Endothelial cell of umbilical vein (primary cell): ENCODE measurements at regions not wholly inside any gene's neighbourhood (a gene's known extent, or its start where the extent isn't known, plus 50 kb on each side); places are given as distances from the start of the nearest gene placed in this dataset.

Experiments used
- BruUV-seq: library from RNA; stranded (reverse); fragments of 400-500 nt; replicated peaks from 2 replicates; lab custom pipeline; 2021; lab: Mats Ljungman, UMichigan
- CTCF ChIA-PET: fragments of 300-600, 350-600 bp; sonication (Branson Sonifier 250); formaldehyde crosslinking; loops from one replicate; lab custom pipeline; 2021; ENCODE audit warnings: antibody characterized with exemption, inconsistent platforms; lab: Charles Lee
- POLR2A ChIA-PET: fragments of 300-600, 350-600 bp; sonication (Branson Sonifier 250); formaldehyde crosslinking; loops from one replicate; lab custom pipeline; 2021; ENCODE audit warnings: antibody characterized with exemption, inconsistent platforms; lab: Charles Lee
- DNase-seq: peaks from one replicate; pipeline ENCODE4 v3.0.0-alpha.2; 2011; ENCODE audit warnings: low read depth, low spot score
- FAIRE-seq: peaks from 2 replicates; lab custom pipeline; 2011; peaks lifted over from hg19 to GRCh38; lab: Jason Lieb, UNC
- H2AFZ ChIP-seq: 2 replicates; pipeline ENCODE4 v1.6.0; 2012; ENCODE audit warnings: low read depth, low read length, control low read depth, inconsistent platforms
- H3K27ac ChIP-seq: 2 replicates; pipeline ENCODE4 v1.5.1; 2011; ENCODE audit warnings: low read depth, mild to moderate bottlenecking, control low read depth, low read length, moderate library complexity; ENCODE audit not compliant: insufficient read depth
- H3K27me3 ChIP-seq, 2 experiments: 2 replicates each; pipeline versions ENCODE4 v1.6.0 to v1.6.1; 2011; ENCODE audit warnings: low read length in 2 of 2, mixed read lengths in 1 of 2; ENCODE audit not compliant: control insufficient read depth in 2 of 2, insufficient read depth in 2 of 2
- H3K36me3 ChIP-seq, 2 experiments: 2 replicates in 1 of 2; 3 replicates in 1 of 2; pipeline ENCODE4 v1.5.1; 2011; ENCODE audit warnings: low read length in 2 of 2, mild to moderate bottlenecking in 1 of 2, moderate library complexity in 1 of 2; ENCODE audit not compliant: control insufficient read depth in 2 of 2, insufficient read depth in 2 of 2; ENCODE audit errors: extremely low read depth in 1 of 2
- H3K4me1 ChIP-seq: 3 replicates; pipeline ENCODE4 v1.5.1; 2011; ENCODE audit warnings: mild to moderate bottlenecking, low read length; ENCODE audit not compliant: control insufficient read depth, insufficient read depth; ENCODE audit errors: extremely low read depth
- H3K4me2 ChIP-seq: 2 replicates; pipeline ENCODE4 v1.6.1; 2011; ENCODE audit warnings: low read length, control low read depth, mixed read lengths; ENCODE audit not compliant: insufficient read depth
- H3K4me3 ChIP-seq, 3 experiments: fragments of 200-600 bp in 1 of 3; sonication (generic), shearing (Covaris generic) in 1 of 3; replicated peaks in 1 of 3; 2 replicates each; pipeline ENCODE4 v1.5.1; 2011 to 2016; ENCODE audit warnings: control low read depth in 3 of 3, low read length in 3 of 3, mild to moderate bottlenecking in 2 of 3, inconsistent platforms in 1 of 3, low read depth in 1 of 3, moderate library complexity in 1 of 3; ENCODE audit not compliant: insufficient read depth in 1 of 3
- H3K79me2 ChIP-seq: 2 replicates; pipeline ENCODE4 v1.6.0; 2012; ENCODE audit warnings: low read length, inconsistent platforms; ENCODE audit not compliant: control insufficient read depth, insufficient read depth
- H3K9ac ChIP-seq: replicated peaks from 2 replicates; pipeline ENCODE3; 2011; ENCODE audit warnings: low read length, control low read depth; ENCODE audit not compliant: insufficient read depth; ENCODE audit errors: extremely low read depth
- H3K9me1 ChIP-seq: replicated peaks from 3 replicates; pipeline ENCODE4 v1.6.0; 2011; ENCODE audit warnings: mild to moderate bottlenecking, low read length; ENCODE audit not compliant: control insufficient read depth, insufficient read depth; ENCODE audit errors: extremely low read depth
- H3K9me3 ChIP-seq: replicated peaks from 2 replicates; pipeline ENCODE4 v1.5.1; 2012; ENCODE audit warnings: low read length, inconsistent platforms; ENCODE audit not compliant: control insufficient read depth, insufficient read depth
- H4K20me1 ChIP-seq: replicated peaks from 2 replicates; pipeline ENCODE3; 2011; ENCODE audit warnings: mild to moderate bottlenecking, low read length; ENCODE audit not compliant: control insufficient read depth, insufficient read depth; ENCODE audit errors: extremely low read depth
- EZH2 ChIP-seq: IDR thresholded peaks from 2 replicates; pipeline ENCODE4 v1.6.1; 2012; ENCODE audit warnings: borderline replicate concordance, low read depth, mild to moderate bottlenecking, moderate library complexity, low read length, inconsistent platforms; ENCODE audit not compliant: severe bottlenecking
- FOS ChIP-seq: IDR thresholded peaks from 2 replicates; pipeline ENCODE4 v1.6.1; 2011; ENCODE audit warnings: mild to moderate bottlenecking, low read length, moderate library complexity, borderline replicate concordance; ENCODE audit not compliant: insufficient read depth
- GATA2 ChIP-seq: IDR thresholded peaks from 2 replicates; pipeline ENCODE4 v1.7.0; 2011; ENCODE audit warnings: low read depth, mild to moderate bottlenecking, moderate library complexity, mixed read lengths, low read length; ENCODE audit not compliant: insufficient read length, insufficient read depth
- JUN ChIP-seq: IDR thresholded peaks from 2 replicates; pipeline ENCODE4 v1.6.1; 2011; ENCODE audit warnings: borderline replicate concordance, low read depth; ENCODE audit not compliant: insufficient read length, insufficient read depth
- MYC ChIP-seq: IDR thresholded peaks from one replicate; pipeline ENCODE4 v1.6.1; 2011; ENCODE audit warnings: mild to moderate bottlenecking, low read depth, low read length
- POLR2A ChIP-seq: IDR thresholded peaks from 2 replicates; pipeline ENCODE4 v1.6.1; 2012; ENCODE audit warnings: low read depth, mild to moderate bottlenecking, control low read depth, low read length
- POLR2AphosphoS5 ChIP-seq: IDR thresholded peaks from 2 replicates; pipeline ENCODE4 v1.6.1; 2012; ENCODE audit warnings: low read depth, mild to moderate bottlenecking, control low read depth, low read length, moderate library complexity; ENCODE audit not compliant: insufficient read depth
- dilution Hi-C: fragments of 300-500 bp; cut with MboI; formaldehyde crosslinking; loops from one replicate; pipeline ENCODE4 v1.15.0; 2019; ENCODE audit warnings: low sequenced_read_pairs; ENCODE audit not compliant: extremely low pct_ligation_motif_present
- intact Hi-C: fragments of 100-400 bp; cut with micrococcal nuclease; formaldehyde crosslinking; loops from one replicate; pipeline ENCODE4 v1.10.0; 2022
- TF ChIP-seq, protein P1 (sequence below), 2 donors: IDR thresholded peaks; 1 replicate in 1 of 2; 2 replicates in 1 of 2; pipeline ENCODE4 v1.5.1; 2011; ENCODE audit warnings: low read length in 2 of 2, mild to moderate bottlenecking in 2 of 2, moderate library complexity in 2 of 2, control low read depth in 1 of 2, inconsistent platforms in 1 of 2, low read depth in 1 of 2; ENCODE audit not compliant: insufficient read depth in 1 of 2; ENCODE audit errors: extremely low read depth in 1 of 2
- TF ChIP-seq, protein P2 (sequence below): IDR thresholded peaks from 2 replicates; pipeline ENCODE4 v1.6.1; 2011; ENCODE audit not compliant: insufficient read depth, insufficient read length

DNA sequence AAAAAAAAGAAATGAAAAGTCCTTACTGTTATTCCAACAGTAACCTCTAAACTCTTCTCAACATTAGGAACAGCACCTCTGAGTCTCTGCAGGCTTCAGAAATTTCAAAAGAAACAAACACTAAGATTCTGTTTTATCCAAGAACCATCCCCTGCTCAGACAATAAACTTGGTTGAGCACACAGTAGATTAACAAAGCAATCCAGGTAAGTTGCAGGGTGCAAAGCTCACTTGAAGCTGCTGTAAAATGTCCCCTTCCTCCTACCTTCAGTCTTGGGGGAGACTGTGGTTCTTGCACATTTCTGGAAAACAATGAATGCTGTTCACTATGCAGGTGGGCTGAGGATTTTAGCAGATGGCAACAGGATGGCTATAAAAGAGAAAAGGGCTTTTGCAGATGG, 484.1 kb downstream of the IGSF11 start:
- ChIA-PET CTCF (no interaction called here), POLR2A (no interaction called here)
- no peak overlapping the region for H3K9ac ChIP-seq
- no peaks in the 10 kb centered on the region for H4K20me1 ChIP-seq
- no peaks in the 10 kb centered on the region for H3K27me3 ChIP-seq
- no peak overlapping the region for H3K4me3 ChIP-seq
- H3K4me2 ChIP-seq: no peak overlapping the region
- no peak for DNase-seq
- H3K4me1 ChIP-seq: peaks cover 17% of the 10 kb centered on the region
- H3K9me1 ChIP-seq: no peaks in the 10 kb centered on the region
- no peak overlapping the region for H2AFZ ChIP-seq
- intact Hi-C loops: no loop called here
- H3K79me2 ChIP-seq: no peaks in the 10 kb centered on the region
- dilution Hi-C loops: no loop called here
- no peak for FAIRE-seq
- no TSS peak for BruUV-seq
- no peaks in the 10 kb centered on the region for H3K36me3 ChIP-seq
- no peaks in the 10 kb centered on the region for H3K9me3 ChIP-seq
- TF ChIP-seq, protein P1, sequence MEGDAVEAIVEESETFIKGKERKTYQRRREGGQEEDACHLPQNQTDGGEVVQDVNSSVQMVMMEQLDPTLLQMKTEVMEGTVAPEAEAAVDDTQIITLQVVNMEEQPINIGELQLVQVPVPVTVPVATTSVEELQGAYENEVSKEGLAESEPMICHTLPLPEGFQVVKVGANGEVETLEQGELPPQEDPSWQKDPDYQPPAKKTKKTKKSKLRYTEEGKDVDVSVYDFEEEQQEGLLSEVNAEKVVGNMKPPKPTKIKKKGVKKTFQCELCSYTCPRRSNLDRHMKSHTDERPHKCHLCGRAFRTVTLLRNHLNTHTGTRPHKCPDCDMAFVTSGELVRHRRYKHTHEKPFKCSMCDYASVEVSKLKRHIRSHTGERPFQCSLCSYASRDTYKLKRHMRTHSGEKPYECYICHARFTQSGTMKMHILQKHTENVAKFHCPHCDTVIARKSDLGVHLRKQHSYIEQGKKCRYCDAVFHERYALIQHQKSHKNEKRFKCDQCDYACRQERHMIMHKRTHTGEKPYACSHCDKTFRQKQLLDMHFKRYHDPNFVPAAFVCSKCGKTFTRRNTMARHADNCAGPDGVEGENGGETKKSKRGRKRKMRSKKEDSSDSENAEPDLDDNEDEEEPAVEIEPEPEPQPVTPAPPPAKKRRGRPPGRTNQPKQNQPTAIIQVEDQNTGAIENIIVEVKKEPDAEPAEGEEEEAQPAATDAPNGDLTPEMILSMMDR (IDR thresholded peaks at IDR 0.05; ENCODE audit: extremely low read depth in 1 of 2, insufficient read depth in 1 of 2, low read depth in 1 of 2, low read length in 2 of 2): no peak
- TF ChIP-seq POLR2A (no peak), FOS (no peak), GATA2 (no peak), POLR2AphosphoS5 (no peak), EZH2 (no peak), JUN (no peak), MYC (no peak)
- TF ChIP-seq, protein P2, sequence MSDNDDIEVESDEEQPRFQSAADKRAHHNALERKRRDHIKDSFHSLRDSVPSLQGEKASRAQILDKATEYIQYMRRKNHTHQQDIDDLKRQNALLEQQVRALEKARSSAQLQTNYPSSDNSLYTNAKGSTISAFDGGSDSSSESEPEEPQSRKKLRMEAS: no peak
- no peak overlapping the region for H3K27ac ChIP-seq
